ENCODE measurements at regions not wholly inside any gene's neighbourhood (a gene's known extent, or its start where the extent isn't known, plus 50 kb on each side); places are given as distances from the start of the nearest gene placed in this dataset.
A peak's percentile ranks its signal among the peaks of the same experiment; 100 is the strongest.
"Not testable (repeated sequence)": the region's sequence is repeated elsewhere in the genome, so short reads cannot be mapped to it uniquely, and the experiment has no call there.

- TF ChIP-seq CTCF (IDR thresholded peaks at IDR 0.05) = peak; percentile 61 to 84 (median 76)
- not testable (repeated sequence) for TF ChIP-seq POLR2A (IDR thresholded peaks at IDR 0.05)
These were observed 160.9 kb downstream of the GPX5 start for GRCh38 chr6:28686446-28687027.

All from adrenal gland (tissue), 5 donors.